ENCODE measurements at regions not wholly inside any gene's neighbourhood (a gene's known extent, or its start where the extent isn't known, plus 50 kb on each side); places are given as distances from the start of the nearest gene placed in this dataset.

GRCh38 chr2:195562570-195563566 lies 94.2 kb upstream of the SLC39A10 start:
- Histone ChIP-seq H3K9ac (ENCODE audit: low read length) (peak overlapping the region; percentile 46), H3K27ac (ENCODE audit: low read length in 2 of 2) (peak overlapping the region; percentile 92 to 94), H3K9me3 (ENCODE audit: control extremely low read depth in 1 of 3, control insufficient read depth in 2 of 3, insufficient read depth in 1 of 3, low read length in 2 of 3) (peaks cover 0 to 1% (median 0%) of the 10 kb centered on the region in 3 donors), H2AFZ (ENCODE audit: insufficient read depth, low read depth, low read length, poor library complexity, severe bottlenecking) (peak overlapping the region; percentile 54), H3K27me3 (replicated peaks in 1 of 4; ENCODE audit: control extremely low read depth in 1 of 4, control insufficient read depth in 3 of 4, insufficient read depth in 4 of 4, low read length in 3 of 4) (no peaks in the 10 kb centered on the region), H3K4me3 (ENCODE audit: control extremely low read depth in 1 of 5, extremely low read depth in 1 of 5, insufficient read depth in 1 of 5, low read depth in 2 of 5, low read length in 4 of 5) (peak overlapping the region in 2 of 5 experiments; percentile 13 to 61), H3K36me3 (replicated peaks in 1 of 2; ENCODE audit: control extremely low read depth in 1 of 2, control insufficient read depth in 1 of 2, extremely low read depth in 1 of 2, insufficient read depth in 2 of 2, low read length in 1 of 2) (no peaks in the 10 kb centered on the region), H4K20me1 (ENCODE audit: control insufficient read depth, insufficient read depth, low read length, poor library complexity, severe bottlenecking) (no peaks in the 10 kb centered on the region), H3K4me1 (ENCODE audit: control insufficient read depth in 2 of 2, insufficient read depth in 2 of 2, low read length in 2 of 2) (peaks cover 55 to 69% of the 10 kb centered on the region in 2 donors), H3K79me2 (ENCODE audit: control insufficient read depth, insufficient read depth, low read length) (no peaks in the 10 kb centered on the region), H3K4me2 (replicated peaks; ENCODE audit: low read depth, low read length, poor library complexity, severe bottlenecking) (peak overlapping the region; percentile 63)
- WGBS (ENCODE audit: insufficient coverage), result 52% methylated on average over 7 of the region's 28 CpGs
- Mint-ChIP-seq H3K9me3 (ENCODE audit: insufficient read depth) (peaks cover 3% of the 10 kb centered on the region), H3K4me1 (peaks cover 64% of the 10 kb centered on the region), H3K27ac (peak overlapping the region; percentile 98), H3K4me3 (peak overlapping the region; percentile 90), H3K27me3 (no peaks in the 10 kb centered on the region)
- ChIA-PET CTCF (interaction anchor here (1.0 to 4.9 kb wide), 8 partner anchors 8 to 102 kb away, joined by 3 to 91 read pairs (median 15); partner anchors contain the start of gene SLC39A10), POLR2A (interaction anchor here (0.6 to 4.9 kb wide), 12 partner anchors 12 to 698 kb away, joined by 3 to 63 read pairs (median 6); partner anchors contain the start of gene SLC39A10)
- intact Hi-C loops (cut with micrococcal nuclease), result loop anchor here (1.0 to 5.0 kb wide), 4 partner anchors 13 to 614 kb away; no protein-coding TSS in a partner anchor
- ATAC-seq (ENCODE audit: low read depth) (no peak), DNase-seq (no peak)
- TF ChIP-seq EZH2 (IDR thresholded peaks at IDR 0.05; ENCODE audit: borderline replicate concordance, insufficient read depth, low read depth, low read length, poor library complexity, severe bottlenecking) (no peak), CTCF (IDR thresholded peaks at IDR 0.05) (no peak)

Measured in B cell (primary cell).